ENCODE measurements at regions not wholly inside any gene's neighbourhood (a gene's known extent, or its start where the extent isn't known, plus 50 kb on each side); places are given as distances from the start of the nearest gene placed in this dataset.
"Not testable (repeated sequence)": the region's sequence is repeated elsewhere in the genome, so short reads cannot be mapped to it uniquely, and the experiment has no call there.

DNA sequence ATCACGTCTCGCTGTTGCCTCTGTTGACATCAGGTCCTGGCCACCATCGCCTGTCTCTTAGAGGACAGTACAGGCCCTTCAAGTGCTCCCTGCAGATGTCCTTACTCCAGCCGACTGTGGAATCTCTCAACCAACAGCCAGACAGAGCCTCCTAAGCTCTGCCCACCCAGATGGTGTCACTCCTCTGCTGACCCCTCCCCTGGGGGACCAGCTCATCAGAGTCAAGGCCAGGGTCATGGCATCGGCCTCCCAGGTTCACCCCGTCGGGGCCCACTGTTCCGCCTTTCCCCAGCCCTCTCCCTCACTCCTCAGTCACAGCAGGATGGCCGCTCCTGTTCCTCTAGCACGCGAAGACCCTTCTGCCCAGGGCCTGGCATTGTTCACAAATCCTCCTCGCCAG is 157.3 kb upstream of the TMEM132C start:
- H3K36me3 ChIP-seq = no peaks in the 10 kb centered on the region
- H3K4me1 ChIP-seq (ENCODE audit: low read depth) = no peaks in the 10 kb centered on the region
- no peak for TF ChIP-seq CTCF (IDR thresholded peaks at IDR 0.05; ENCODE audit: low read depth, low read length)
- no peak for DNase-seq (ENCODE audit: low read depth in 1 of 2, low spot score in 1 of 2)
- no peak overlapping the region for H3K27ac ChIP-seq
- H3K27me3 ChIP-seq = no peaks in the 10 kb centered on the region
- H3K9me3 ChIP-seq (ENCODE audit: low read depth) = no peaks in the 10 kb centered on the region
- H3K4me3 ChIP-seq = no peak overlapping the region

DNA sequence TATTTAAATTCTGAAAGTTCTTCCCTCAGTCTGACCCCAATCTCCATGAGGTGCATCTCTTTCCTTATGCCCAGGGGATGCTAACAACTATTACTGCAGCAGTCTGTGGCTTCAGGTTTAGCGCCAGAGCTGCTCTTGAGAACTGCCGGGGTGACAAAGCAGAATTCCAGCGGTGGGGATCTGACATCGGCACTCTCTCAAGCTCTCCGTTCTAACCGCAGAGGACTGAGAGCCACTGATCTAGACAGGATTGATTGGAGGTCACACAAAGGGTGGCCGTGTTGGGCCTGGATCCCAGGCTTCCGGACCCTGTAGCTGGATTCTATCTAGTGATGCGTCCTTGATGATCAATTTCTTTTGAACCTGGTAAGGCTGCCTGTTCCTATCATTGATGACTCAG is 155.6 kb upstream of the TMEM132C start:
- H3K27me3 ChIP-seq = no peaks in the 10 kb centered on the region
- DNase-seq (ENCODE audit: low read depth in 1 of 2, low spot score in 1 of 2) = no peak
- H3K9me3 ChIP-seq (ENCODE audit: low read depth) = no peaks in the 10 kb centered on the region
- H3K4me3 ChIP-seq = no peak overlapping the region
- no peak overlapping the region for H3K27ac ChIP-seq
- no peak for TF ChIP-seq CTCF (IDR thresholded peaks at IDR 0.05; ENCODE audit: low read depth, low read length)
- H3K36me3 ChIP-seq = no peaks in the 10 kb centered on the region
- H3K4me1 ChIP-seq (ENCODE audit: low read depth) = no peaks in the 10 kb centered on the region

DNA sequence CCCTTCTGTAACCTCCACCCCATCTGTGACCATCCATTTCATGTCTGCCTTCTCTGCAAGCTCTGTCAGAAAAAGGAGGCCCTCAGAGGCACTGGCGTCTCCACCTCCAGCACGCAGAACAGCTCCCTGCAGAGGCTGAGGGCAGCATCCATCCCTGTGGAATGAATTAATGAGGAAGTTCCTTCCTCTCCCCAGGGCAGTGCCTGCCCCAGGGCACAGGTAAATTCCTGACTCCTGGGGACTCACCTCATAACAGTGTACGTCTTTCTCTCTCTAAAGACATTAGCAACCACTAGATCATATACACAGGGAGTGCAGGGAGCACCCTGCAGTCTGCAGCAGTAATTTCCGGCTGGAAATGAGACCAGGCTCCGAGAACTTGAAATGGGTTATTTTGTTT is 155.0 kb upstream of the TMEM132C start:
- Histone ChIP-seq H3K4me3 (no peak overlapping the region), H3K27me3 (no peaks in the 10 kb centered on the region), H3K4me1 (ENCODE audit: low read depth) (no peaks in the 10 kb centered on the region), H3K27ac (no peak overlapping the region), H3K9me3 (ENCODE audit: low read depth) (no peaks in the 10 kb centered on the region), H3K36me3 (no peaks in the 10 kb centered on the region)
- no peak for TF ChIP-seq CTCF (IDR thresholded peaks at IDR 0.05; ENCODE audit: low read depth, low read length)
- DNase-seq (ENCODE audit: low read depth in 1 of 2, low spot score in 1 of 2) = peak in 1 of 2 donors; percentile 28

GRCh38 chr12:128113250-128113649 is 153.7 kb upstream of the TMEM132C start:
- H3K36me3 ChIP-seq, H3K27ac ChIP-seq, H3K27me3 ChIP-seq: not testable (repeated sequence)

DNA sequence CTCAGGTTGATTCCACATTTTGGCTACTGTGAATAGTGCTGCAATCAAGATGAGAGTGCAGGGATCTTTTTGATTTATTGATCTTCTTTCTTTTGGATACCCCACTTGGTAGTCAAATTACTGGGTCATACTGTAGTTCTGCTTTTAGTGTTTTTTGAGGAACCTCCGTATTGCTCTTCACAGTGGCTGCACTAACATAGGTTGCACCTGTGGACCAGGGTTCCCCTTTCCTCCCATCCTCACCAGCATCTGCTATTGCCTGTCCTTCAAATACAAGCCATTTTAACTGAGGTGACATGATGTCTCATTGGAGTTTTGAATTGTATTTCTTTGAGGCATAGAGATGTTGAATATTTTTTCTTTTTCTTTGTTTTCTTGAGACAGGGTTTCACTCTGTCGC is 152.5 kb upstream of the TMEM132C start:
- Histone ChIP-seq H3K9me3 (ENCODE audit: low read depth) (no peaks in the 10 kb centered on the region), H3K27ac (no peak overlapping the region), H3K4me1 (ENCODE audit: low read depth) (no peaks in the 10 kb centered on the region), H3K4me3 (no peak overlapping the region), H3K27me3 (no peaks in the 10 kb centered on the region), H3K36me3 (no peaks in the 10 kb centered on the region)
- no peak for DNase-seq (ENCODE audit: low read depth in 1 of 2, low spot score in 1 of 2)
- TF ChIP-seq CTCF (IDR thresholded peaks at IDR 0.05; ENCODE audit: low read depth, low read length) = no peak

More at GRCh38 chr12:128113250-128113649, 153.7 kb upstream of the TMEM132C start:
- DNase-seq (ENCODE audit: low read depth in 1 of 2, low spot score in 1 of 2); H3K4me1 ChIP-seq (ENCODE audit: low read depth); H3K9me3 ChIP-seq (ENCODE audit: low read depth); H3K4me3 ChIP-seq: not testable (repeated sequence)

GRCh38 chr12:128116537-128116936 is 150.4 kb upstream of the TMEM132C start:
- no peak for DNase-seq (ENCODE audit: low read depth in 1 of 2, low spot score in 1 of 2)
- Histone ChIP-seq H3K36me3 (no peaks in the 10 kb centered on the region), H3K9me3 (ENCODE audit: low read depth) (no peaks in the 10 kb centered on the region), H3K27ac (no peak overlapping the region), H3K4me3 (no peak overlapping the region), H3K27me3 (no peaks in the 10 kb centered on the region), H3K4me1 (ENCODE audit: low read depth) (no peaks in the 10 kb centered on the region)
- TF ChIP-seq CTCF (IDR thresholded peaks at IDR 0.05; ENCODE audit: low read depth, low read length) = no peak
